Glutamatergic neuron (in vitro differentiated cells): ENCODE measurements at regions not wholly inside any gene's neighbourhood (a gene's known extent, or its start where the extent isn't known, plus 50 kb on each side); places are given as distances from the start of the nearest gene placed in this dataset.
A peak's percentile ranks its signal among the peaks of the same experiment; 100 is the strongest.

Source experiments
- DNase-seq: peaks from one replicate; pipeline ENCODE4 v3.0.0; 2022
- H3K27ac Mint-ChIP-seq: one replicate; pipeline ENCODE4 v1.8.0; 2020; ENCODE audit warnings: mild to moderate bottlenecking, mixed read lengths, inconsistent platforms; ENCODE audit not compliant: unreplicated experiment
- H3K27me3 Mint-ChIP-seq: one replicate; pipeline ENCODE4 v1.8.0; 2020; ENCODE audit warnings: mild to moderate bottlenecking, moderate library complexity, mixed read lengths, inconsistent platforms; ENCODE audit not compliant: unreplicated experiment
- H3K36me3 Mint-ChIP-seq: one replicate; pipeline ENCODE4 v1.8.0; 2020; ENCODE audit warnings: mild to moderate bottlenecking, mixed read lengths, inconsistent platforms; ENCODE audit not compliant: unreplicated experiment
- H3K4me1 Mint-ChIP-seq: one replicate; pipeline ENCODE4 v1.8.0; 2020; ENCODE audit warnings: mild to moderate bottlenecking, low read depth, mixed read lengths, inconsistent platforms; ENCODE audit not compliant: unreplicated experiment
- H3K4me3 Mint-ChIP-seq: one replicate; pipeline ENCODE4 v1.8.0; 2020; ENCODE audit warnings: mild to moderate bottlenecking, mixed read lengths, inconsistent platforms; ENCODE audit not compliant: unreplicated experiment
- H3K9me3 Mint-ChIP-seq: one replicate; pipeline ENCODE4 v1.8.0; 2020; ENCODE audit warnings: mild to moderate bottlenecking, moderate library complexity, mixed read lengths, inconsistent platforms; ENCODE audit not compliant: unreplicated experiment
- CTCF ChIP-seq: fragments of 200-600 bp; sonication (generic); IDR thresholded peaks from one replicate; pipeline ENCODE4 v1.5.0; 2021; ENCODE audit not compliant: partially characterized antibody, unreplicated experiment

DNA sequence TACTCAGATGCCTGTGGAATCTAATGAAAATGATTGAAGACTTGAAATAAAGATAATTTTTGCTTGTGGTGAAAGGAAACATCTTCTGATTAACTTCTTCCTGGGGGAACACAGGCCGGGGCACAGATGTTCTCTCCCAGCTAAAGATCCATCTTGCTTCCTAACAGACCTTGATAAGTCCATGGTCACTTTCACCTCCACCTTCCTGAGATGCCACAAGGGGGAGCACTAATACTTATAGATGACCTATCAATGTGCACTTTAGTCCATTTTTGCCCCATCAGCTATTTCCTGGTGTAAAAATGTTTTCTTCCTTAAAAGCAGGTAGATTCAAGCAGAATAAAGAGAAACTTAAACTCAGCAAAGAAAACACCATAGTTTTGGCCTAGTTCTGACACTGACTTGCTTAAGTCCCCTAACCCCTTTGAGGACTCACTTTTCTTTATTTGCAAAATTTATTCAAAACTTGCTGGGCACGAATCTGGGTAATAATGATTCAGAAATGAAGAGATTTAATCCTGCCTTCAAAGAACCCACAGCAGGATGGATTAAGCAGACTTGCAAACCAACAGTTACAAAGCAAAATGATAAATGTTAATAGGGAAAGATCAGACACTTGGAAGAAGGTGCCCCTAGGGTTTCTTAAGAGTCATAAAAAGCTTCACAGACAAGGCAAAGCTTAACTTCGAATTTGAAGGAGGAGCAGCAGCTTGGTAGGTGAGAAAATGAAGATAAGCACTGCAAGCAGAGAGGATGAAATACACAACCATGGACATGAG is 158.7 kb downstream of the RAB38 start:
- H3K9me3 Mint-ChIP-seq, result no peaks in the 10 kb centered on the region
- no peaks in the 10 kb centered on the region for H3K36me3 Mint-ChIP-seq
- peaks cover 2% of the 10 kb centered on the region for H3K4me1 Mint-ChIP-seq
- DNase-seq, result peak; percentile 64
- H3K27ac Mint-ChIP-seq, result no peak overlapping the region
- no peak overlapping the region for H3K4me3 Mint-ChIP-seq
- no peaks in the 10 kb centered on the region for H3K27me3 Mint-ChIP-seq
- peak; percentile 79 for TF ChIP-seq CTCF

- Mint-ChIP-seq H3K27ac (no peak overlapping the region), H3K9me3 (no peaks in the 10 kb centered on the region), H3K27me3 (no peaks in the 10 kb centered on the region), H3K4me3 (no peak overlapping the region), H3K4me1 (peaks cover 2% of the 10 kb centered on the region), H3K36me3 (no peaks in the 10 kb centered on the region)
- no peak for TF ChIP-seq CTCF
- DNase-seq, result no peak
Observed at GRCh38 chr11:88015170-88015569, 160.1 kb downstream of the RAB38 start.

DNA sequence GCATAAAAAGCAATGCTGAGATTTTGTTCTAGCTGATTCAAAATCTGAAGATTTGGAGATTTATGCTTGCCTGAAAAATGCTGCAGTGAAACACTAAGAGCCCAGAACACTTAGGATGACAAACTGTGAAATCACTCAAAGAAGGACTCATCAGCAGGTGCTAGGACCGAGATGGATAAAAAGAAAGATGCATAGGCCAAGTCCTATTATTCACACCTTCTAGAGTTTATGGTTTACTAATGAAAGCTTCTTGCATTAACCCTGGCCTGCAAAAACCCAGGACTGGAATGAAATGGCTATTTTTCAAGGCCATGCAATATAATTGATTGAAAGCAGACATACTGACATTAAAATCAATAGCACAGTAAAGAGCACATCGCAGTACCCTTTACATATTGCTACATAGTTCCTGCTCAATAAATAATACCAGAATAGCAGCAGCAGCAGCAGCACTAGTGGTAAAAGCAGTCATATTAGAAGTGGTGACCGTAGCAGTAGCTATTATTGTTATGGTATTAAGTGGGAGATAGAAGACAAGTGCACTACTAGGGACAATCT is 161.7 kb downstream of the RAB38 start:
- TF ChIP-seq CTCF, result no peak
- Mint-ChIP-seq H3K36me3 (no peaks in the 10 kb centered on the region), H3K4me1 (peaks cover 2% of the 10 kb centered on the region), H3K9me3 (no peaks in the 10 kb centered on the region), H3K27me3 (no peaks in the 10 kb centered on the region), H3K27ac (no peak overlapping the region), H3K4me3 (no peak overlapping the region)
- DNase-seq, result no peak

DNA sequence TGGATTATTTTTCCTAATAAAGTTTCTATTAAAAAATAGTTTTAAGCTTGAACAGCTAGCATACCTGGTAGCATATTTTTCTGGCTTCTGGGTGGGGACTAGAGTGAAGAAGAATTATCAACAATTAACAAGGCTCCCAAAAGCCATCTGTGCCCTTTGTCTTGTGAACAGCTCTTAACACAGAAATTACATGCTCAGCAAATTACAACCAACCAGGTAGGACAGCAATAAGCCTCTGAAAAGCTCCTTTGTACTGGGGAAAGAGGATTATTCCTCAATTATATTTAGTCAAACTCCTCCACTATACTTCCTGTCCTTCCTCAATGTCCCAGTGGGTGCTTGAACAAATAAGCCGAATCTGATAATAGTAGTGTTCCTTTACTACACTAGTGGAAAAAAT is 162.8 kb downstream of the RAB38 start:
- no peak for TF ChIP-seq CTCF
- Mint-ChIP-seq H3K27me3 (no peaks in the 10 kb centered on the region), H3K9me3 (no peaks in the 10 kb centered on the region), H3K4me3 (no peak overlapping the region), H3K4me1 (peaks cover 2% of the 10 kb centered on the region), H3K36me3 (no peaks in the 10 kb centered on the region), H3K27ac (no peak overlapping the region)
- no peak for DNase-seq

DNA sequence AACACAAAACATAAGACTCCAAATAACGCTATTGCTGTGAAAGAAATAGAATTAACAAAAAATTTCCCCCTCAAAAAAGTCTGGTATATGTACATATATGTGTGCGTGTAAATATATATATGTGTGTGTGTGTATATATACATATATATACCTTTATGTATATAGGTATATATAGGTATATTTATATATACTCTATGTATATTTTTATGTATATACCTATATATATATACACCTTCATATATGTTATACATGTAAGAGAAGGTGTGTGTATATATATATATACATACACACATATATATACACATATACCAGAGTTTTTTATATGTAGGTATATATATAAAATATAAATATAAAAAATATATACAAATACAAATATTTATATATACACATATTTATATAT is 199.2 kb downstream of the RAB38 start:
- Mint-ChIP-seq H3K27ac (no peak overlapping the region), H3K4me1 (no peaks in the 10 kb centered on the region), H3K4me3 (no peak overlapping the region), H3K27me3 (no peaks in the 10 kb centered on the region), H3K36me3 (no peaks in the 10 kb centered on the region), H3K9me3 (no peaks in the 10 kb centered on the region)
- DNase-seq, result no peak
- no peak for TF ChIP-seq CTCF
